DOHH2 (cell line): ENCODE measurements at regions not wholly inside any gene's neighbourhood (a gene's known extent, or its start where the extent isn't known, plus 50 kb on each side); places are given as distances from the start of the nearest gene placed in this dataset.

Source experiments
- EZH2phosphoT487 ChIP-seq: fragments of 200-600 bp; sonication (generic); IDR thresholded peaks from 2 replicates; pipeline ENCODE4 v1.6.1; 2017; ENCODE audit warnings: borderline replicate concordance, mild to moderate bottlenecking, antibody characterized with exemption, low read length, moderate library complexity, mixed read lengths
- TF ChIP-seq, protein P1 (sequence below): fragments of 200-600 bp; sonication (generic); IDR thresholded peaks from one replicate; pipeline ENCODE4 v1.5.1; 2014; ENCODE audit warnings: antibody characterized with exemption, mild to moderate bottlenecking, low read depth, low read length; ENCODE audit not compliant: poor library complexity, severe bottlenecking

DNA sequence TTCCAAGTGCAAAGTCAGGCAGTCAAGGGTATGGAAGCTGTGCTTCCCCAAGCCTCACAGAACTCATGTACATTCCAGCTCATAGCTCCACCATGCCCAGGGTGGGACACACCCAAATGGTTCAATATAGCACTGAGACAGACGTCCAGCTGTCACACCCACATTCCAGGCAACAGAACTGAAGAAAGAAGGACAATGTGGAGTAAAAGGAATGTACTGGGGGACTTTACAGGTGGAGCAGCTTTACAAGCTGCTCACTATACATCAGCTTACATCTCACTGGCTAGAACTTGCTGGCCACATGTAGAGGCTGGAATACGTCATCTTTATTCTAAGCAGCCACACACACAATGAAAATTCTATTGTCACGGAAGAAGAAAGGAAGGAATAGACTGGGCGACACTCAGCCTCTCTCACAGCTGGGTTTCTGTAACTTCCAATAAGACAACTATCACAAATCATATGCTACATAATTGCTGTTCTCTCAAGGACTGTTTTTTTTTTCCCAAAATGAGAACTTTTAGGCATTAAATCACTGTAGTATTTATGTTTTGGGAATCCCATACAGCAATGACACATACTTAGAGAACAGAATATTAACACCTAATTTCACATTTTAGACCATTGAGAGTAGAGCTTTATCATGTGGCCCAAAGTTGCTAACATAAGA, 86.1 kb downstream of the KLF12 start:
- TF ChIP-seq, protein P1, sequence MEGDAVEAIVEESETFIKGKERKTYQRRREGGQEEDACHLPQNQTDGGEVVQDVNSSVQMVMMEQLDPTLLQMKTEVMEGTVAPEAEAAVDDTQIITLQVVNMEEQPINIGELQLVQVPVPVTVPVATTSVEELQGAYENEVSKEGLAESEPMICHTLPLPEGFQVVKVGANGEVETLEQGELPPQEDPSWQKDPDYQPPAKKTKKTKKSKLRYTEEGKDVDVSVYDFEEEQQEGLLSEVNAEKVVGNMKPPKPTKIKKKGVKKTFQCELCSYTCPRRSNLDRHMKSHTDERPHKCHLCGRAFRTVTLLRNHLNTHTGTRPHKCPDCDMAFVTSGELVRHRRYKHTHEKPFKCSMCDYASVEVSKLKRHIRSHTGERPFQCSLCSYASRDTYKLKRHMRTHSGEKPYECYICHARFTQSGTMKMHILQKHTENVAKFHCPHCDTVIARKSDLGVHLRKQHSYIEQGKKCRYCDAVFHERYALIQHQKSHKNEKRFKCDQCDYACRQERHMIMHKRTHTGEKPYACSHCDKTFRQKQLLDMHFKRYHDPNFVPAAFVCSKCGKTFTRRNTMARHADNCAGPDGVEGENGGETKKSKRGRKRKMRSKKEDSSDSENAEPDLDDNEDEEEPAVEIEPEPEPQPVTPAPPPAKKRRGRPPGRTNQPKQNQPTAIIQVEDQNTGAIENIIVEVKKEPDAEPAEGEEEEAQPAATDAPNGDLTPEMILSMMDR, result no peak
- TF ChIP-seq EZH2phosphoT487, result no peak
